Neutrophil (primary cell): ENCODE measurements at regions not wholly inside any gene's neighbourhood (a gene's known extent, or its start where the extent isn't known, plus 50 kb on each side); places are given as distances from the start of the nearest gene placed in this dataset.

Experiments used
- H3K27ac ChIP-seq: fragments of 200-600 bp; sonication (generic); 2 replicates; pipeline ENCODE4 v1.5.1; 2016; ENCODE audit warnings: mild to moderate bottlenecking, moderate library complexity
- H3K27me3 ChIP-seq: fragments of 200-600 bp; sonication (generic); 2 replicates; pipeline ENCODE4 v1.6.0; 2016; ENCODE audit warnings: mild to moderate bottlenecking
- H3K36me3 ChIP-seq: fragments of 200-600 bp; sonication (generic); 2 replicates; pipeline ENCODE4 v1.5.1; 2017
- H3K4me1 ChIP-seq, 2 experiments: fragments of 200-600 bp in 1 of 2; sonication (generic) in 1 of 2; 1 replicate in 1 of 2; 2 replicates in 1 of 2; pipeline versions ENCODE4 v1.5.1 to v1.6.1; 2013 to 2016; ENCODE audit warnings: low read depth in 1 of 2, low read length in 1 of 2, mild to moderate bottlenecking in 1 of 2, moderate library complexity in 1 of 2; ENCODE audit not compliant: control insufficient read depth in 1 of 2, insufficient read depth in 1 of 2
- H3K4me3 ChIP-seq, 2 experiments: fragments of 200-600 bp in 1 of 2; sonication (generic) in 1 of 2; 1 replicate in 1 of 2; 2 replicates in 1 of 2; pipeline ENCODE4 v1.5.1; 2013 to 2016; ENCODE audit warnings: low read depth in 1 of 2, low read length in 1 of 2, mild to moderate bottlenecking in 1 of 2, moderate library complexity in 1 of 2
- H3K9me3 ChIP-seq: fragments of 200-600 bp; sonication (generic); 2 replicates; pipeline ENCODE4 v1.5.1; 2016
- CTCF ChIP-seq: fragments of 200-600 bp; sonication (generic); IDR thresholded peaks from 2 replicates; pipeline ENCODE4 v1.5.1; 2016; ENCODE audit warnings: antibody characterized with exemption

- Histone ChIP-seq H3K27me3 (no peaks in the 10 kb centered on the region), H3K9me3 (no peaks in the 10 kb centered on the region), H3K36me3 (no peaks in the 10 kb centered on the region), H3K27ac (no peak overlapping the region), H3K4me1 (no peaks in the 10 kb centered on the region), H3K4me3 (no peak overlapping the region)
- TF ChIP-seq CTCF: no peak
These were observed 247.1 kb downstream of the MSRB3 start for GRCh38 chr12:65525491-65526141.

- no peaks in the 10 kb centered on the region for H3K4me1 ChIP-seq
- no peak for TF ChIP-seq CTCF
- H3K4me3 ChIP-seq: no peak overlapping the region
- no peaks in the 10 kb centered on the region for H3K36me3 ChIP-seq
- H3K27ac ChIP-seq: no peak overlapping the region
- no peaks in the 10 kb centered on the region for H3K27me3 ChIP-seq
- no peaks in the 10 kb centered on the region for H3K9me3 ChIP-seq
These were observed 247.8 kb downstream of the MSRB3 start for GRCh38 chr12:65526311-65526710.

- no peak overlapping the region for H3K27ac ChIP-seq
- H3K9me3 ChIP-seq: no peaks in the 10 kb centered on the region
- H3K4me3 ChIP-seq: no peak overlapping the region
- no peak for TF ChIP-seq CTCF
- no peaks in the 10 kb centered on the region for H3K27me3 ChIP-seq
- H3K36me3 ChIP-seq: no peaks in the 10 kb centered on the region
- H3K4me1 ChIP-seq: no peaks in the 10 kb centered on the region
These were observed 249.6 kb downstream of the MSRB3 start for GRCh38 chr12:65528127-65528526.

- Histone ChIP-seq H3K36me3 (no peaks in the 10 kb centered on the region), H3K4me1 (no peaks in the 10 kb centered on the region)
These were observed 250.6 kb downstream of the MSRB3 start for GRCh38 chr12:65529106-65529505.

GRCh38 chr12:65529771-65530435, 251.4 kb downstream of the MSRB3 start:
- Histone ChIP-seq H3K4me1 (no peaks in the 10 kb centered on the region), H3K27ac (no peak overlapping the region), H3K27me3 (no peaks in the 10 kb centered on the region), H3K36me3 (no peaks in the 10 kb centered on the region), H3K4me3 (no peak overlapping the region), H3K9me3 (no peaks in the 10 kb centered on the region)
- no peak for TF ChIP-seq CTCF

More at GRCh38 chr12:65529106-65529505, 250.6 kb downstream of the MSRB3 start:
- Histone ChIP-seq H3K4me3 (no peak overlapping the region), H3K27ac (no peak overlapping the region), H3K27me3 (no peaks in the 10 kb centered on the region), H3K9me3 (no peaks in the 10 kb centered on the region)
- TF ChIP-seq CTCF: no peak
